Posterior vena cava (tissue), 2 donors: ENCODE measurements at regions not wholly inside any gene's neighbourhood (a gene's known extent, or its start where the extent isn't known, plus 50 kb on each side); places are given as distances from the start of the nearest gene placed in this dataset.

Source experiments
- DNase-seq: peaks from one replicate; pipeline ENCODE4 v3.0.0-alpha.2; 2020; ENCODE audit warnings: low spot score
- intact Hi-C, 2 donors: fragments of 100-400 bp; cut with DNase I; formaldehyde crosslinking; loops; one replicate each; pipeline versions ENCODE4 v1.14.1 to v1.14.2; 2022 to 2023
- donor health status: DM: yes; HTN: yes; CAD: no.
- donor health status: DM: yes; HTN: yes; CAD: no.

DNA sequence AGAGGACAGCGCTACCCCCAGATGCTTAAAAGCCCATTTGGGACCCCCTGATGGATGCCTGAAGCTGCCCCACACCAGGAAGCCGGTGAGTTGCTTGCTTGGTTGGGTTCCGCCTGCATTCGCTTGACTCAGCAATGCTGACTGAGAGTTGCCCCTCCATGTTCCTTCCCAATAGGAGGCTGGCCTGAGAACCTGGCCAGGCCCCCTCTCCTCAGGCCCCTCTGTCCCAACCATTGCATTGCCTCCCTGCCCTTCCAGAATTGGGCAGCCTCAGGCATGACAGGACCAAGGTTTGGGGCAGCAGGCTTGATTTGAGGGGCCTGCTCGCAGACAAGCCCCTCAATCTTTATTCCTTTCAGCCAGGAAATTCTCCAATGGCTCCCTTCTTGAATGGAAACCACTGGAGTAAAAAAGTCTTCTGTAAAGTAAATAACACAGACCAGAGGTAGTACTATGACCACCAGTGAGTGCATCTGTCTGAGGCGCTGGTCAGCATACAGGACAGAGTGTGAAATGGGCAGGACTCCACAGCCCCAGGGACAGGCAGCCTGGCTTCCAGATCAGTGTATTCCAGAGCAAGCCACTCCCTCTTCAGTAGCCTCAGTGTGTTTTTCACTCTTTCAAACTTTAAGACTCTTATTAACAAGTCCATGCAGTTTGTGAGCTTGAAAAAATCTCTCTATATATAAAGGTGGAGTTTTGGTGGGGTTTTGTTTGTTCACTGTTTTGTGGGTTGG, 104.7 kb downstream of the C1QL2 start:
- intact Hi-C loops = no loop called here
- no peak for DNase-seq

DNA sequence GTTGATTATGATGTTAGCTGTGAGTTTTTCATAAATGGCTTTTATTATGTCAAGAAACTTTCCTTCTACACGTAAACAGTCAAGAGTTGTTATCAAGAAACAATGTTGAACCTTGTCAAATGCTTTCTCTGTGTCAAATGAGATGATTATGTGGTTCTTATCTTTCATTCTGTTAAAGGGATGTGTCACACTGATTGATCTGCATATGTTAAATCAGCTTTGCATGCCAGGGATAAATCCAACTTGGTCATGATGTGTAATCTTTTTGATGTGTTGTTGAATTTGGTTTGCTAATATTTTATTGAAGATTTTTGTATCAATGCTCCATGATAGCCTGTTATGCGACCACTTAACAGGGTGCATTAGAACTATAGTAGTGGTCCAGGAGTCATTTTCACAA, 107.3 kb downstream of the C1QL2 start:
- DNase-seq = no peak
- intact Hi-C loops = no loop called here

DNA sequence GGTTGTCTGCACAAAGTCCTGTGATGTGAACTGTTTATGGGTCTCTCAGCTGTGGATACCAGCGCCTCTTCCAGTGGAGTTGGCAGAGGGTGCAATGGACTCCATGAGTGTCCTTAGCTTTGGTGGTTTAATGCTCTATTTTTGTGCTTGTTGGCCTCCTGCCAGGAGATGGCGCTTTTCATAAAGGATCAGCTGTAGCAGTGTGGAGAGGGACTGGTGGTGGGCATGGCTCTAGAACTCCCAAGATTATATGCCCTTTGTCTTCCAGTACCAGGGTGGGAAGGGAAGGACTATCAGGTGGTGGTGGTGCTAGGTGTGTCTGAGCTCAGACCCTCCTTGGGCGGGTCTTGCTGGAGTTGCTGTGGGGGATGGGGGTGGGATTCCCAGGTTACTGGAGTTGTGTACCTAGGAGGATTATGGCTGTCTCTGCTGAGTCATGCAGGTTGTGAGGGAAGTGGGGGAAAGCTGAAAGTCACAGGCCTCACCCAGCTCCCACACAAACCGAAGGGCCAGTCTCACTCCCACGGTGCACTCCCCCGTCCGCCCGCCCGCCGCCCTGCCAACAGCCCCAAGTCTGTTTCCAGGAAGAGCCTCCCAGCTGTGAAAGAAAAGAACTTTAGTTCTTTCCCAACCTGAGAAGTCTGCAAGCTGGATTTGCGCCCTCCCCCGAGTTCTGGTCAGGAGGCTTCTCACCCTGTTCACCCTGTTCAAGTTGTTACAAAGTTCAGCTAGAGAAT, 108.1 kb downstream of the MARCO start:
- DNase-seq = no peak
- intact Hi-C loops = no loop called here
